ENCODE measurements at regions not wholly inside any gene's neighbourhood (a gene's known extent, or its start where the extent isn't known, plus 50 kb on each side); places are given as distances from the start of the nearest gene placed in this dataset.

DNA sequence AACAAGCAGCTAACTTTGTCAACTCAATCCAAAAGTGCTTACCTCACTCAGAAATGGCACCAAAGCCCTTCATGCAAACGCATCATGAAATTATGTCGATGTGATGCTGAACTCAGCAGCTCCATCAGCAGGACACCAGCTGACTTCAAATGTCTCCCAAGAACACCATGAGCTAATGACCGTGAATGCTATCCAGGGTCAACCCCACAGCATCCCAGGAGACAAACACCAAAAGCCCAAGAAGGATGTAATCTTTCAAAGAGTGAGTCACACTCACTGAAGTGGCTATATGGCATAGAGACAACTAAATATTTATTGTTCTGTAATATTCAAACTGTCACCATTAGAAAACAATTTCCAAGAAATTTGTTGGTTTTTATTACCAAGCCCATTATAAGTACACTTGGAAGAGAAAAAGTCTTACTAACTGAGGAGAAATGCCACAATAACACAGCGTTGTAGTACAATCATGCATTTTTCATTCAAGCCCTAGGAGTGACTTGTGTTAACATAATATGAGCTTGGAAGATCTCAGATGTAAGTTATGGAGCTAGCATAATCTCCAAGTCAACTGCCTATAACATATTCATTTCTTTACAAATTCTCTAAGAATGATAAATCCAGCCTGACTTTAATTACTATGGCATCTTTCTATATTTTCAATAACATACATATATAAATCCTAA, 165.0 kb upstream of the CCDC68 start:
- H3K4me3 ChIP-seq, result no peak overlapping the region
- TF ChIP-seq Cebpa-rat (IDR thresholded peaks at IDR 0.05), result no peak
- no peak overlapping the region for H3K4me2 ChIP-seq
- no peaks in the 10 kb centered on the region for H3K27me3 ChIP-seq
- no peak overlapping the region for H3K9ac ChIP-seq
- no peaks in the 10 kb centered on the region; a peak in 1 of 20 replicates for H3K4me1 ChIP-seq
- no peak overlapping the region for H3K27ac ChIP-seq
- no peaks in the 10 kb centered on the region for H3K36me3 ChIP-seq
- H3K9me3 ChIP-seq (replicated peaks in 1 of 11), result peaks cover 0 to 7% (median 0%) of the 10 kb centered on the region in 11 experiments; a peak in 2 of 22 replicates
- H4K20me1 ChIP-seq, result no peaks in the 10 kb centered on the region

DNA sequence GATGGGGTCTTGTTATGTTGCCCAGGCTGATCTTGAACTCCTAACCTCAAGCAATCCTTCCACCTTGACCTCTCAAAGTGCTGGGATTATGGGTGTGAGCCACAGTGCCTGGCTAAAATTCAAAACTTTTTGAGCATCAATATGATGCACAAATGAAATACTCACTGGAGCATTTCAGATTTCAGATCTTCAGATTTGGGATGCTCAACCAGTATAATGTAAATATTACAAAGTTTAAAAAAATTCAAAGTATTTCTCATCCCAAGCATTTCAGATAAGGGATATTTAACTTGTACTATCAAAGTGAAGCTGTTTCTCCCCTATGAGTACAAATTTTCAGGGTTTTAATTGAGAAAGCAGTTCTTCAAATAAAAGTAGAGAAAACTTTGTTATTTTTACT, 164.1 kb upstream of the CCDC68 start:
- Histone ChIP-seq H3K4me2 (no peak overlapping the region), H3K4me3 (no peak overlapping the region), H3K4me1 (no peaks in the 10 kb centered on the region; a peak in 1 of 20 replicates), H3K36me3 (no peaks in the 10 kb centered on the region), H3K9me3 (replicated peaks in 1 of 11) (peaks cover 0 to 7% (median 0%) of the 10 kb centered on the region in 11 experiments; a peak in 2 of 22 replicates), H3K9ac (no peak overlapping the region), H3K27ac (no peak overlapping the region), H3K27me3 (no peaks in the 10 kb centered on the region), H4K20me1 (no peaks in the 10 kb centered on the region)
- TF ChIP-seq Cebpa-rat (IDR thresholded peaks at IDR 0.05), result no peak

DNA sequence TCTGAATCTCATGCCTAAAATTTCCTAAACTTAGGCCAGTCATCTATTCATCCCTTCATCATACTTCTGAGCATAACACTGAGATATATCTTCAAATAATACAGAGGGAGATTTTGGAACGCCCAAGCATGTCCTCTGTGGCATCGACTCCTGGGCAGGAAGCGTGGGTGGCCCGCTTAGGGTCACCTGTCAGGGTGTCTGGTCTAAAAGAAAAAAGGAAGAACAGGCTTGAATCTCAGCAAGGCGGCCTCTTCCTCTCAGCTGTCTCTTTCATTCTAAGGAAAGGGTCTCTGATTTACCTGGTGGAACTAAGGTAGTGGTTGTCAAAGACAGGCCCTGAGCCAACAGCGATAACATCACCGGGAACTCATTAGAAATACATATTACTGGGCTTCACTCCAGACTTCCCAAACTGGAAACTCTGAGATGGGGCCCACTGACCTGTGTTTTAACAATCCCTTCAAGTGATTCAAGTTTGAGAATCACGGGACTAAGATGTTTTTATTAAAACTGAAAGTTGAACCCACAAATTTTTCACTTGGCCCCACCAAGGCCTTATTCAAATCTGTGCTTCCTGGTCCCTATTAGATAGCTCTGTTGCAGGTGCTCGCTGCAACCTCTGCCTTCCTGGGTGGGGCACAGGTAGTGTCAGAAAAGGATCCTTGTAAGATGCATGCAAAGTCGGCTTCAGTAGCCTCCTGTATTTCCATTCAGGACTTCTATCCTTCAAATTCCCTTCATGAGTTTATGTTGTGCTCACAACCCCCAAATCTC, 162.3 kb upstream of the CCDC68 start:
- Histone ChIP-seq H3K4me3 (no peak overlapping the region), H3K36me3 (no peaks in the 10 kb centered on the region), H3K4me1 (no peaks in the 10 kb centered on the region; a peak in 1 of 20 replicates), H3K9me3 (replicated peaks in 1 of 11) (peaks cover 0 to 5% (median 0%) of the 10 kb centered on the region in 11 experiments; a peak in 2 of 22 replicates), H4K20me1 (no peaks in the 10 kb centered on the region), H3K4me2 (no peak overlapping the region), H3K27me3 (no peaks in the 10 kb centered on the region), H3K27ac (no peak overlapping the region), H3K9ac (no peak overlapping the region)
- no peak for TF ChIP-seq Cebpa-rat (IDR thresholded peaks at IDR 0.05)

DNA sequence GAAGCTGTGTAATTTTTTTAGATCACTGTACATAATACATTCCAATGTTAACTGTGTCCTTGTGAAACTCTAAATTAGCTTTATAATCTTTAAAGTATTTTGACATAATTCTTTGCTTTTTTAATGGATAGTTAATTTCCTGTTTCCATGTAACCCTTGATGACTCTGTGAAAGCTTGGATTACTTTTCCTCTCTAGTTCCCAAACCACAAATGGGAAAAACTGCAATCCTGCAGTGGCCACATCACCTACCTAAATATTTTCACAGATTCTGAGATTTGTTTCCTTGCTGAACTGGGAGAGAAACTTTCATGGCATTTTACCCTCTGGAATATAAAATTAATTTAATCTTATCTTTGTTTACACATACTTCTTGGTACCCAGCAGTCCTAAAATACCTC, 161.6 kb upstream of the CCDC68 start:
- no peak overlapping the region for H3K27ac ChIP-seq
- H3K9me3 ChIP-seq (replicated peaks in 1 of 11), result peaks cover 0 to 5% (median 0%) of the 10 kb centered on the region in 11 experiments; a peak in 2 of 22 replicates
- H3K9ac ChIP-seq, result no peak overlapping the region
- H4K20me1 ChIP-seq, result no peaks in the 10 kb centered on the region
- no peak for TF ChIP-seq Cebpa-rat (IDR thresholded peaks at IDR 0.05)
- H3K4me3 ChIP-seq, result no peak overlapping the region
- H3K27me3 ChIP-seq, result no peaks in the 10 kb centered on the region
- H3K36me3 ChIP-seq, result no peaks in the 10 kb centered on the region
- no peak overlapping the region for H3K4me2 ChIP-seq
- no peaks in the 10 kb centered on the region; a peak in 1 of 20 replicates for H3K4me1 ChIP-seq

DNA sequence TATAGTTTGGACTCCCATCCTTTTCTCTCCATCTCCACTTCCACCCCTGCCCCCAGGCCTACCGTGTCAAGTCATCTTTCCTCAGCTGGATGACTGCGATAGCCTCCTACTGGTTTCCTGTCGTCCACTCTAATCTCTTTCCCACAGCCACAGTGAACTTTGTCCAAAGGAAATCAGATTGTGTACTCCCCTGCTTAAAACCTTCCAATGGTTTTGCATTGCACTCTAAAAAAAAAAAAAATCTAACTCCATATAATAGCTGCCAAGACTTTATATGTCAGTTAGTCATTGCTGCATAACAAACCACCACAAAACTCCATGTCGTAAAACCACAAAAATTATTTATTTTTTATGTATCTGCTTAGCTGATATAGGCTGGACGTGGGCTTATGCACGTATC, 160.2 kb upstream of the CCDC68 start:
- Histone ChIP-seq H3K4me1 (no peaks in the 10 kb centered on the region; a peak in 1 of 20 replicates), H3K9me3 (replicated peaks in 1 of 11) (peaks cover 0 to 5% (median 0%) of the 10 kb centered on the region in 11 experiments; a peak in 1 of 22 replicates), H3K27ac (no peak overlapping the region), H3K27me3 (no peaks in the 10 kb centered on the region), H3K36me3 (no peaks in the 10 kb centered on the region), H3K4me2 (no peak overlapping the region), H4K20me1 (no peaks in the 10 kb centered on the region), H3K4me3 (no peak overlapping the region), H3K9ac (no peak overlapping the region)
- TF ChIP-seq Cebpa-rat (IDR thresholded peaks at IDR 0.05), result no peak

DNA sequence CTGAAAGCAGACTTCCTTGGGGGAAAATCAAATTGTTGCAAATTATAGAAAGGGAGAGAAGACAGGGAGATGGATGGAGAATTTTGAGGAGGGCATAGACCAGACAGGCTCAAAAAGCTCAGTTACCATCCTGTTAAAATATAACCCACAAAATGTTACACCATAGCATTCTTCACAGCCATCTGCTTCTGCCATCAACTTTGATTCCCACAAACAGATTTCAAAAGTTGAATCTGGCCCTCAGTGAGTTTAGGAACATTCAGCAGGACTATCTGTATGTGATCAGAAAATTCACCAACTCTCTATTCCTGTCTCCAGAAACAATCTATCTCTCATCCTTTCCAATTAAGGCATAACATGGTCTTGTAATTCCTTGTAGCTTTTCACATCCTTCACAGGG, 159.8 kb upstream of the CCDC68 start:
- H3K4me1 ChIP-seq, result no peaks in the 10 kb centered on the region; a peak in 1 of 20 replicates
- no peak for TF ChIP-seq Cebpa-rat (IDR thresholded peaks at IDR 0.05)
- no peaks in the 10 kb centered on the region for H3K36me3 ChIP-seq
- no peak overlapping the region for H3K4me3 ChIP-seq
- H3K9ac ChIP-seq, result no peak overlapping the region
- no peaks in the 10 kb centered on the region for H4K20me1 ChIP-seq
- H3K9me3 ChIP-seq (replicated peaks in 1 of 11), result peaks cover 0 to 5% (median 0%) of the 10 kb centered on the region in 11 experiments; a peak in 1 of 22 replicates
- no peak overlapping the region for H3K27ac ChIP-seq
- no peaks in the 10 kb centered on the region for H3K27me3 ChIP-seq
- H3K4me2 ChIP-seq, result no peak overlapping the region

DNA sequence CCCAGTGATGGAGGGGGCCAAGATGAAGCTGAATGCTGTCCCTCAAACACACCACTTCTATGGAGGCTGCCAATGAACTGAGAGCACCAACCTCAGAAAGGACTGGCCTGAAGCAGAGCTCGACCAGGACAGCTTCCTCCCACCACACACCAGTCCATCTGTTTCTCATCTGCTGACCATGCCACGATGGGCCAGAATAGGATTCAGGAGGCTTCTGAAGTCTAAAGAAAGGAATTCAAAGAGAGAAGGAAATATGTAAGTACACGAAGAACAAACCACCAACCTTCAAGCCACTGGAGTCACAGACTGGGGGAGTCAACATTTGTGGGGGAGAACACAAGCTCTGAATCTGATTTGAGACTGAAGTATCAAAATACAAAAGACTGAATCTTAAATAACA, 157.6 kb upstream of the CCDC68 start:
- Histone ChIP-seq H3K9me3 (replicated peaks in 1 of 11) (peaks cover 0 to 3% (median 0%) of the 10 kb centered on the region in 11 experiments; a peak in 1 of 22 replicates), H3K4me2 (no peak overlapping the region), H3K9ac (no peak overlapping the region), H3K27ac (no peak overlapping the region), H3K4me1 (no peaks in the 10 kb centered on the region; a peak in 1 of 20 replicates), H4K20me1 (no peaks in the 10 kb centered on the region), H3K36me3 (no peaks in the 10 kb centered on the region), H3K4me3 (no peak overlapping the region), H3K27me3 (no peaks in the 10 kb centered on the region)
- no peak for TF ChIP-seq Cebpa-rat (IDR thresholded peaks at IDR 0.05)

DNA sequence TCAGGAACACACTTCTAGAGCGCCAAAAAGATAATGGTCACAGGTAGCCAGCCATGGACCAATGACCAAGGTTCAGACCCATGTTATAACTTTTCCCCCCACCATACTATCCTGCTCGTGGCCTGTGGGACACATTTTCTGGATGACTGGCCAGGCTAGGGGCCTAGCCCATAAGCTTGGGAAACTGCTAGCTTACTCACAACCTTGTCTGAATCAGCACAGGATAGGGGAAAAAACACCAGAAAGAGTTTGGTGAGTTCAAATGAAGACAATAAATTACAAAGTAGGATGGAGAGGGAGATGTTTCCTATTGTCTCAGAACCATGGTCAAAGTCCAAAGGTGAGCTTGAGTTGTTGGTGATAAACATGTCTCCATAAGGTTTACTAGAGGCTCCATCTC, 156.3 kb upstream of the CCDC68 start:
- TF ChIP-seq Cebpa-rat (IDR thresholded peaks at IDR 0.05), result no peak
- H3K4me2 ChIP-seq, result no peak overlapping the region

DNA sequence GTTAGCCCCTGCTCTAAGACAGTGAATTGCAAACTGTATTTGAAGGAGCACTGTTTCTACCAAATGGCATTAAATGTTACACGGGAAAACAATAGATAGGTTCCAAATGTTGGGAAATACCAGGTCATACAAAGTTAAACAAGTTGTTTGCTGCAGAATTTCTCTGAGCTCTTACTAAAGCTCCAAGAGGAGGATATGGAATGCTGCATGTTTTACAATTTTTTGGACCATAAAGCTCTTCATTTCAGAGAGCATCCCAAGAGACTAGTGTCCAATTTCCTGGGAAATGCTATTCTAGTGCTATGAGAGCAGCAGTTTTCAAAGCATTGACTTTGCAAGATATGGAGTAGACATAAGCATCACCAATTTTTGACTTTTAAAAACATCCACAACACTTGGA, 155.6 kb upstream of the CCDC68 start:
- Histone ChIP-seq H3K9me3 (replicated peaks in 1 of 11) (0 out of 22 replicates have a peak, but pooled peaks cover 0 to 4% (median 0%) of the 10 kb centered on the region in 11 experiments), H3K4me2 (no peak overlapping the region), H3K27ac (no peak overlapping the region), H3K4me1 (peaks cover 7 to 13% (median 10%) of the 10 kb centered on the region in 10 experiments; a peak in 19 of 20 replicates), H3K9ac (no peak overlapping the region), H3K36me3 (no peaks in the 10 kb centered on the region), H3K27me3 (no peaks in the 10 kb centered on the region), H3K4me3 (no peak overlapping the region), H4K20me1 (no peaks in the 10 kb centered on the region)
- TF ChIP-seq Cebpa-rat (IDR thresholded peaks at IDR 0.05), result no peak

More for the DNA sequence above, 156.3 kb upstream of the CCDC68 start:
- Histone ChIP-seq H3K36me3 (no peaks in the 10 kb centered on the region), H3K27me3 (no peaks in the 10 kb centered on the region), H3K4me3 (no peak overlapping the region), H3K27ac (no peak overlapping the region), H4K20me1 (no peaks in the 10 kb centered on the region), H3K9ac (no peak overlapping the region), H3K9me3 (replicated peaks in 1 of 11) (0 out of 22 replicates have a peak, but pooled peaks cover 0 to 4% (median 0%) of the 10 kb centered on the region in 11 experiments), H3K4me1 (peaks cover under 1 to 6% (median 3%) of the 10 kb centered on the region in 10 experiments; a peak in 17 of 20 replicates)

Data from BLaER1 treated with 17β-estradiol and CSF1 and Interleukin-3, amounts not matched to agents 10 nM and 100 nM (cell line).